Stimulated activated effector memory CD8-positive, alpha-beta T cell treated with anti-CD3 and anti-CD28 coated beads, Interleukin-12 subunit alpha, Interleukin-12 subunit beta, amount 100 ng/mL, for 72 hours (primary cell): ENCODE measurements at regions not wholly inside any gene's neighbourhood (a gene's known extent, or its start where the extent isn't known, plus 50 kb on each side); places are given as distances from the start of the nearest gene placed in this dataset.

Experiments
- ATAC-seq: fragments of 150-1000 bp; cut with Tn5 transposase; 2 replicates; pipeline ENCODE4 v1.10.0; 2021
- DNase-seq, 2 donors: peaks; one replicate each; pipeline ENCODE4 v3.0.0; 2021 to 2022; ENCODE audit warnings: low spot score in 2 of 2
- H3K27ac Mint-ChIP-seq: one replicate; pipeline ENCODE4 v1.8.0; 2022; ENCODE audit warnings: mild to moderate bottlenecking, mixed read lengths
- H3K36me3 Mint-ChIP-seq: one replicate; pipeline ENCODE4 v1.8.0; 2022; ENCODE audit warnings: mild to moderate bottlenecking, mixed read lengths
- H3K4me1 Mint-ChIP-seq: one replicate; pipeline ENCODE4 v1.8.0; 2022; ENCODE audit warnings: mixed read lengths
- H3K4me3 Mint-ChIP-seq: one replicate; pipeline ENCODE4 v1.8.0; 2022; ENCODE audit warnings: mild to moderate bottlenecking, mixed read lengths
- H3K9me3 Mint-ChIP-seq: one replicate; pipeline ENCODE4 v1.8.0; 2022; ENCODE audit warnings: mixed read lengths

DNA sequence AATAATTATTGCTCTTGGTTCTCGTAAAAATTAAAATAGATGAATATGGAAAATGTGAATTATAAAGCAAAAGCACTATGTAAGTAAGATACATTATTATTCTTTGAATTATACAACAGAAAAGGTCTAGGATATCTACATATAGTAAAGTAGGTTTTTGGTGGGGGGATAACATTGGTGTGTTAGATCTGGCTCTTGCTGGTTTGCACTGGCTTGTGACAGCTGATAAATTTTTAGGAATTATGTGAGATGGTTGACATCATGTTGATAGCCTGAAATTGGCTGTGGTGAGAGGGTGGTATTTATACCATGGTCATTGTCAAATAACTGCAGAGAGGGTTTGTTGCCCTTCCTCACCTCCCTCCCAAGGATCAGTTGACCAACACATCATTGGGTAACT is 50.7 kb upstream of the BTG1 start:
- H3K4me1 Mint-ChIP-seq = no peaks in the 10 kb centered on the region
- DNase-seq = no peak

More for the DNA sequence above, 50.7 kb upstream of the BTG1 start:
- Mint-ChIP-seq H3K4me3 (no peak overlapping the region), H3K36me3 (no peaks in the 10 kb centered on the region), H3K27ac (no peak overlapping the region), H3K9me3 (no peaks in the 10 kb centered on the region)
- no peak for ATAC-seq
